IPS DF 19.7 (cell line): ENCODE measurements at regions not wholly inside any gene's neighbourhood (a gene's known extent, or its start where the extent isn't known, plus 50 kb on each side); places are given as distances from the start of the nearest gene placed in this dataset.

Experiments used
- DNase-seq: peaks from one replicate; pipeline ENCODE4 v3.0.0-alpha.2; 2013; ENCODE audit warnings: low read depth, low spot score

GRCh38 chr1:58890609-58891008 lies 106.8 kb upstream of the JUN start:
- DNase-seq = no peak

GRCh38 chr1:58891347-58891746 lies 107.5 kb upstream of the JUN start:
- no peak for DNase-seq

GRCh38 chr1:58893257-58893869 lies 109.5 kb upstream of the JUN start:
- DNase-seq = no peak

GRCh38 chr1:58895082-58895481 lies 111.2 kb upstream of the JUN start:
- no peak for DNase-seq

GRCh38 chr1:58895559-58896145 lies 111.8 kb upstream of the JUN start:
- no peak for DNase-seq

GRCh38 chr1:58896246-58897183 lies 112.7 kb upstream of the JUN start:
- no peak for DNase-seq

- no peak for DNase-seq
These were observed 115.1 kb upstream of the JUN start for GRCh38 chr1:58898739-58899586.

- DNase-seq = no peak
These were observed 115.9 kb upstream of the JUN start for GRCh38 chr1:58899587-58900271.

- DNase-seq = no peak
These were observed 116.5 kb upstream of the JUN start for GRCh38 chr1:58900396-58900795.

- DNase-seq = no peak
These were observed 117.2 kb upstream of the JUN start for GRCh38 chr1:58901008-58901407.

- DNase-seq = no peak
These were observed 119.1 kb upstream of the JUN start for GRCh38 chr1:58902830-58903513.

GRCh38 chr1:58903514-58904298 lies 119.9 kb upstream of the JUN start:
- DNase-seq = peak; percentile 2

- no peak for DNase-seq
These were observed 120.7 kb upstream of the JUN start for GRCh38 chr1:58904299-58905125.

GRCh38 chr1:58905126-58905490 lies 121.3 kb upstream of the JUN start:
- DNase-seq = no peak

- no peak for DNase-seq
These were observed 121.9 kb upstream of the JUN start for GRCh38 chr1:58905628-58906221.

GRCh38 chr1:58907398-58907797 lies 123.6 kb upstream of the JUN start:
- no peak for DNase-seq

GRCh38 chr1:58908561-58909560 lies 125.0 kb upstream of the JUN start:
- DNase-seq = no peak
